Keratinocyte (primary cell): ENCODE measurements at regions not wholly inside any gene's neighbourhood (a gene's known extent, or its start where the extent isn't known, plus 50 kb on each side); places are given as distances from the start of the nearest gene placed in this dataset.

ENCODE experiments used
- EZH2 ChIP-seq: IDR thresholded peaks from one replicate; pipeline ENCODE4 v1.6.1; 2012; ENCODE audit warnings: inconsistent platforms, mild to moderate bottlenecking, low read length, moderate library complexity
- TF ChIP-seq, protein P1 (sequence below), 3 experiments: IDR thresholded peaks in 1 of 3; conservative IDR thresholded peaks in 1 of 3; optimal IDR thresholded peaks in 1 of 3; 2 replicates in 2 of 3; 3 replicates in 1 of 3; pipeline versions ENCODE3 to v1.5.1; 2011; ENCODE audit warnings: low read length in 3 of 3, mild to moderate bottlenecking in 3 of 3, moderate library complexity in 2 of 3, control low read depth in 1 of 3, inconsistent platforms in 1 of 3; ENCODE audit not compliant: insufficient read depth in 2 of 3; ENCODE audit errors: extremely low read depth in 1 of 3

- TF ChIP-seq, protein P1, sequence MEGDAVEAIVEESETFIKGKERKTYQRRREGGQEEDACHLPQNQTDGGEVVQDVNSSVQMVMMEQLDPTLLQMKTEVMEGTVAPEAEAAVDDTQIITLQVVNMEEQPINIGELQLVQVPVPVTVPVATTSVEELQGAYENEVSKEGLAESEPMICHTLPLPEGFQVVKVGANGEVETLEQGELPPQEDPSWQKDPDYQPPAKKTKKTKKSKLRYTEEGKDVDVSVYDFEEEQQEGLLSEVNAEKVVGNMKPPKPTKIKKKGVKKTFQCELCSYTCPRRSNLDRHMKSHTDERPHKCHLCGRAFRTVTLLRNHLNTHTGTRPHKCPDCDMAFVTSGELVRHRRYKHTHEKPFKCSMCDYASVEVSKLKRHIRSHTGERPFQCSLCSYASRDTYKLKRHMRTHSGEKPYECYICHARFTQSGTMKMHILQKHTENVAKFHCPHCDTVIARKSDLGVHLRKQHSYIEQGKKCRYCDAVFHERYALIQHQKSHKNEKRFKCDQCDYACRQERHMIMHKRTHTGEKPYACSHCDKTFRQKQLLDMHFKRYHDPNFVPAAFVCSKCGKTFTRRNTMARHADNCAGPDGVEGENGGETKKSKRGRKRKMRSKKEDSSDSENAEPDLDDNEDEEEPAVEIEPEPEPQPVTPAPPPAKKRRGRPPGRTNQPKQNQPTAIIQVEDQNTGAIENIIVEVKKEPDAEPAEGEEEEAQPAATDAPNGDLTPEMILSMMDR (optimal IDR thresholded peaks at IDR 0.05 in 1 of 3, IDR thresholded peaks at IDR 0.05 in 1 of 3, conservative IDR thresholded peaks at IDR 0.05 in 1 of 3; ENCODE audit: extremely low read depth in 1 of 3, insufficient read depth in 2 of 3, low read length in 3 of 3): no peak
- no peak for TF ChIP-seq EZH2
Observed at GRCh38 chr11:127195501-127196120, 195.0 kb upstream of the KIRREL3 start.
